ENCODE measurements at regions not wholly inside any gene's neighbourhood (a gene's known extent, or its start where the extent isn't known, plus 50 kb on each side); places are given as distances from the start of the nearest gene placed in this dataset.

DNA sequence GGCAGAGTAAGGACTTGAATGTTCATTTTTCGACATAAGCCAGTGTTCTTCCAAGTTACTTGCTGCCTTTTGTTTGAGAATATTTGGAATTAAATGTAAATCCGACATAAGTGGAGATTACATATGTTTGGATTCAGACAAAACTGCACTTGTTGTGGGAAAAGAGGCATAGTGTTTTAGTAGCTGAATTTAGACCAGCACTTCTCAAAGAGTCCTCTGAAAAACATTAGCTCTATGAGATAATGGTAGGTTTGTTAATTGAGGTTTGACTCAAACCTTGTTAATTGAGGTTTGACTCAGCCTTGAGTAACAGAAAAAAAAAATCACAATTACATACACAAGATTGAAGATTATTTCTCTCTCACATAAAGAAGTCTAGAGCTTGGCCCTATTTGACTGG is 132.5 kb downstream of the NSUN3 start:
- TF ChIP-seq, protein P1, sequence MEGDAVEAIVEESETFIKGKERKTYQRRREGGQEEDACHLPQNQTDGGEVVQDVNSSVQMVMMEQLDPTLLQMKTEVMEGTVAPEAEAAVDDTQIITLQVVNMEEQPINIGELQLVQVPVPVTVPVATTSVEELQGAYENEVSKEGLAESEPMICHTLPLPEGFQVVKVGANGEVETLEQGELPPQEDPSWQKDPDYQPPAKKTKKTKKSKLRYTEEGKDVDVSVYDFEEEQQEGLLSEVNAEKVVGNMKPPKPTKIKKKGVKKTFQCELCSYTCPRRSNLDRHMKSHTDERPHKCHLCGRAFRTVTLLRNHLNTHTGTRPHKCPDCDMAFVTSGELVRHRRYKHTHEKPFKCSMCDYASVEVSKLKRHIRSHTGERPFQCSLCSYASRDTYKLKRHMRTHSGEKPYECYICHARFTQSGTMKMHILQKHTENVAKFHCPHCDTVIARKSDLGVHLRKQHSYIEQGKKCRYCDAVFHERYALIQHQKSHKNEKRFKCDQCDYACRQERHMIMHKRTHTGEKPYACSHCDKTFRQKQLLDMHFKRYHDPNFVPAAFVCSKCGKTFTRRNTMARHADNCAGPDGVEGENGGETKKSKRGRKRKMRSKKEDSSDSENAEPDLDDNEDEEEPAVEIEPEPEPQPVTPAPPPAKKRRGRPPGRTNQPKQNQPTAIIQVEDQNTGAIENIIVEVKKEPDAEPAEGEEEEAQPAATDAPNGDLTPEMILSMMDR (IDR thresholded peaks at IDR 0.05; ENCODE audit: low read length) = no peak
- no peak for TF ChIP-seq EZH2 (IDR thresholded peaks at IDR 0.05; ENCODE audit: borderline replicate concordance, low read length)
